KMS-11 (cell line): ENCODE measurements at regions not wholly inside any gene's neighbourhood (a gene's known extent, or its start where the extent isn't known, plus 50 kb on each side); places are given as distances from the start of the nearest gene placed in this dataset.

Experiments
- H2AFZ ChIP-seq: fragments of 200-600 bp; sonication (generic); 2 replicates; pipeline ENCODE4 v1.6.1; 2016; ENCODE audit warnings: antibody characterized with exemption, mixed run types, low read depth
- H3K27ac ChIP-seq: fragments of 200-600 bp; sonication (generic); 2 replicates; pipeline ENCODE4 v1.6.1; 2016; ENCODE audit warnings: mild to moderate bottlenecking, mixed run types
- H3K27me3 ChIP-seq: fragments of 200-600 bp; sonication (generic); 2 replicates; pipeline ENCODE4 v1.6.1; 2017; ENCODE audit warnings: mild to moderate bottlenecking, low read depth, mixed run types, moderate library complexity; ENCODE audit not compliant: insufficient read depth
- H3K36me3 ChIP-seq: fragments of 200-600 bp; sonication (generic); 2 replicates; pipeline ENCODE4 v1.6.1; 2017; ENCODE audit warnings: mild to moderate bottlenecking, mixed run types; ENCODE audit not compliant: insufficient read depth
- H3K4me1 ChIP-seq: fragments of 200-600 bp; sonication (generic); 2 replicates; pipeline ENCODE4 v1.6.1; 2016; ENCODE audit warnings: mild to moderate bottlenecking, low read depth, mixed run types; ENCODE audit not compliant: poor library complexity, severe bottlenecking
- H3K4me2 ChIP-seq: fragments of 200-600 bp; sonication (generic); 2 replicates; pipeline ENCODE4 v1.7.0; 2016; ENCODE audit warnings: mild to moderate bottlenecking, mixed run types
- H3K4me3 ChIP-seq: fragments of 200-600 bp; sonication (generic); IDR thresholded peaks from 2 replicates; pipeline ENCODE4 v1.6.1; 2017; ENCODE audit warnings: low read depth, low read length, mixed read lengths; ENCODE audit not compliant: insufficient read depth
- H3K79me2 ChIP-seq: fragments of 200-600 bp; sonication (generic); 2 replicates; pipeline ENCODE4 v1.6.1; 2016; ENCODE audit warnings: low read depth, mixed run types; ENCODE audit not compliant: insufficient read depth
- H3K9ac ChIP-seq: fragments of 200-600 bp; sonication (generic); 2 replicates; pipeline ENCODE4 v1.6.1; 2016; ENCODE audit warnings: mild to moderate bottlenecking, mixed run types
- H4K20me1 ChIP-seq: fragments of 200-600 bp; sonication (generic); 2 replicates; pipeline ENCODE4 v1.6.1; 2016; ENCODE audit warnings: mild to moderate bottlenecking, mixed run types; ENCODE audit not compliant: insufficient read depth
- CTCF ChIP-seq: fragments of 200-600 bp; sonication (generic); conservative IDR thresholded peaks from 2 replicates; pipeline ENCODE4 v1.6.1; 2017; ENCODE audit warnings: low read depth, mild to moderate bottlenecking, antibody characterized with exemption, low read length, moderate library complexity, mixed read lengths

DNA sequence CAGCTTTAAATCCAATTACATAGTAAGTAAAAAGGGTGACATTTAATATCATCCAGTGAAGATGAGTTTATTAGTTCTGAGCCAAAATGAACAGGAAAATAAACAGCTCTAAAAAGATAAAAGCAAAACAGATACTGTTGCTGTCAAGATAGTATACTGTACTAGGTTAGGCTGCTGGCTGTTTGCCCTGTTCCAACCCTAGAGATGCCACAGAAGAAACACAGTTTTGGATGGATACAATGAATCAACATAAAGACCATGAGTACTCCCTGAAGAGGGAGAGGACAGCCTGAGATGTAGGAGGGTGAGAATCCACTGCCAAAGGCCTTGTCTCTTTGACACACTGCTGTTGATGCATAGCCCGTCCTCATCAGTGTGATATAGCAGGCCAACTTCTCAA lies 1302.7 kb downstream of the EFNA5 start:
- Histone ChIP-seq H3K36me3 (no peaks in the 10 kb centered on the region), H4K20me1 (no peaks in the 10 kb centered on the region), H3K27ac (no peak overlapping the region), H3K79me2 (no peaks in the 10 kb centered on the region), H3K4me3 (no peak overlapping the region), H3K27me3 (no peaks in the 10 kb centered on the region), H3K9ac (no peak overlapping the region), H3K4me1 (no peaks in the 10 kb centered on the region), H2AFZ (no peak overlapping the region), H3K4me2 (no peak overlapping the region)
- no peak for TF ChIP-seq CTCF

DNA sequence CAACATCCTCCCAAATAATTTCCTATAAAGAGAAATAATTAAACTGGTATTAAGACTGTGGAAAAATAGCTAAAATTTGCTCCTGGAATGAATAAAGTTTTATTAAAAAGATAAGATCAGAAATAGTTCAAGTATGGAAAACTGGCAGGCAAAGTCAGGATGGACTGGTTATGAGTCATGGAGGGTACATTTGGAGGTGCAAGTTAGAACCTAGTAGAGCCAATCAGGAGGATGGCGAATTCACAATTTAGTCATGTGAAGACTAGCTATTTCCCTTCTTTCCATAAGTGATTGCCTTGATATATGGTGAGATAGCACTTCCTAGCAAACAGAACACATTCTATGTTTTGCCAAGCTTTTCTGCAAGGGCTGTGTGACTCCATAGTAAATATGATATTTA lies 1303.5 kb downstream of the EFNA5 start:
- Histone ChIP-seq H2AFZ (no peak overlapping the region), H3K4me1 (no peaks in the 10 kb centered on the region), H3K27ac (no peak overlapping the region), H3K27me3 (no peaks in the 10 kb centered on the region), H3K4me3 (no peak overlapping the region), H3K79me2 (no peaks in the 10 kb centered on the region), H3K9ac (no peak overlapping the region), H4K20me1 (no peaks in the 10 kb centered on the region), H3K4me2 (no peak overlapping the region), H3K36me3 (no peaks in the 10 kb centered on the region)
- TF ChIP-seq CTCF: no peak

- Histone ChIP-seq H3K27ac (no peak overlapping the region), H3K4me1 (no peaks in the 10 kb centered on the region), H2AFZ (no peak overlapping the region), H3K36me3 (no peaks in the 10 kb centered on the region), H3K27me3 (no peaks in the 10 kb centered on the region), H3K4me3 (no peak overlapping the region), H3K79me2 (no peaks in the 10 kb centered on the region), H3K4me2 (no peak overlapping the region), H4K20me1 (no peaks in the 10 kb centered on the region), H3K9ac (no peak overlapping the region)
- no peak for TF ChIP-seq CTCF
Observed at GRCh38 chr5:106363578-106363977, 1307.2 kb downstream of the EFNA5 start.

- Histone ChIP-seq H2AFZ (no peak overlapping the region), H3K4me2 (no peak overlapping the region), H3K9ac (no peak overlapping the region), H3K27ac (no peak overlapping the region), H4K20me1 (no peaks in the 10 kb centered on the region), H3K36me3 (no peaks in the 10 kb centered on the region), H3K79me2 (no peaks in the 10 kb centered on the region), H3K4me3 (no peak overlapping the region), H3K27me3 (no peaks in the 10 kb centered on the region), H3K4me1 (peaks cover 7% of the 10 kb centered on the region)
- TF ChIP-seq CTCF: no peak
Observed at GRCh38 chr5:106361905-106362304, 1308.8 kb downstream of the EFNA5 start.

- H4K20me1 ChIP-seq: no peaks in the 10 kb centered on the region
- no peak overlapping the region for H3K4me2 ChIP-seq
- H3K9ac ChIP-seq: no peak overlapping the region
- H3K27me3 ChIP-seq: no peaks in the 10 kb centered on the region
- H3K4me3 ChIP-seq: no peak overlapping the region
- H3K79me2 ChIP-seq: no peaks in the 10 kb centered on the region
- H3K4me1 ChIP-seq: no peaks in the 10 kb centered on the region
- no peak overlapping the region for H3K27ac ChIP-seq
- TF ChIP-seq CTCF: no peak
- H2AFZ ChIP-seq: no peak overlapping the region
- no peaks in the 10 kb centered on the region for H3K36me3 ChIP-seq
Observed at GRCh38 chr5:106331415-106331814, 1339.3 kb downstream of the EFNA5 start.
